KBM-7 (cell line): ENCODE measurements at regions not wholly inside any gene's neighbourhood (a gene's known extent, or its start where the extent isn't known, plus 50 kb on each side); places are given as distances from the start of the nearest gene placed in this dataset.

ENCODE experiments used
- DNase-seq: peaks from one replicate; pipeline ENCODE4 v3.0.0-alpha.2; 2015
- in situ Hi-C: fragments of 300-500 bp; cut with MboI; formaldehyde crosslinking; loops from 2 replicates; pipeline ENCODE4 v1.14.3; 2020; ENCODE audit warnings: low sequenced_read_pairs, low pct_unique_long_range_greater_than_20kb, mixed read lengths

GRCh38 chr18:30333310-30333709, 709.2 kb downstream of the DSC3 start:
- in situ Hi-C loops = no loop called here
- DNase-seq = no peak

GRCh38 chr18:30328839-30329238, 713.7 kb downstream of the DSC3 start:
- no peak for DNase-seq
- in situ Hi-C loops = no loop called here

GRCh38 chr18:30302181-30302580, 740.4 kb downstream of the DSC3 start:
- in situ Hi-C loops = no loop called here
- no peak for DNase-seq

- DNase-seq = no peak
- in situ Hi-C loops = no loop called here
Observed at GRCh38 chr18:30298769-30299168, 743.8 kb downstream of the DSC3 start.

GRCh38 chr18:30288662-30289414, 753.7 kb downstream of the DSC3 start:
- DNase-seq = no peak
- in situ Hi-C loops = no loop called here

GRCh38 chr18:30280861-30281470, 761.6 kb downstream of the DSC3 start:
- in situ Hi-C loops = no loop called here

GRCh38 chr18:30280186-30280585, 762.4 kb downstream of the DSC3 start:
- DNase-seq = no peak
- in situ Hi-C loops = no loop called here

More at GRCh38 chr18:30280861-30281470, 761.6 kb downstream of the DSC3 start:
- peak; percentile 60 for DNase-seq

- in situ Hi-C loops = no loop called here
- DNase-seq = no peak
Observed at GRCh38 chr18:30277676-30278075, 764.9 kb downstream of the DSC3 start.

GRCh38 chr18:30271716-30272115, 770.8 kb downstream of the DSC3 start:
- in situ Hi-C loops = no loop called here
- no peak for DNase-seq

- in situ Hi-C loops = no loop called here
- DNase-seq = no peak
Observed at GRCh38 chr18:30265190-30265589, 777.4 kb downstream of the DSC3 start.

GRCh38 chr18:30254331-30254730, 788.2 kb downstream of the DSC3 start:
- in situ Hi-C loops = no loop called here
- no peak for DNase-seq

- no peak for DNase-seq
- in situ Hi-C loops = no loop called here
Observed at GRCh38 chr18:30248056-30248455, 794.5 kb downstream of the DSC3 start.

- no peak for DNase-seq
- in situ Hi-C loops = no loop called here
Observed at GRCh38 chr18:30245766-30246455, 796.6 kb downstream of the DSC3 start.

- no peak for DNase-seq
- in situ Hi-C loops = no loop called here
Observed at GRCh38 chr18:30234755-30235154, 807.8 kb downstream of the DSC3 start.

GRCh38 chr18:30211112-30211511, 831.4 kb downstream of the DSC3 start:
- DNase-seq = no peak
- in situ Hi-C loops = no loop called here

GRCh38 chr18:30208546-30208945, 834.0 kb downstream of the DSC3 start:
- no peak for DNase-seq
- in situ Hi-C loops = no loop called here

- in situ Hi-C loops = no loop called here
- DNase-seq = no peak
Observed at GRCh38 chr18:30192216-30192615, 850.3 kb downstream of the DSC3 start.

GRCh38 chr18:30186245-30186644, 856.3 kb downstream of the DSC3 start:
- no peak for DNase-seq
- in situ Hi-C loops = no loop called here

GRCh38 chr18:30177056-30177455, 865.5 kb downstream of the DSC3 start:
- no peak for DNase-seq
- in situ Hi-C loops = no loop called here

GRCh38 chr18:30175621-30176225, 866.8 kb downstream of the DSC3 start:
- no peak for DNase-seq
- in situ Hi-C loops = no loop called here
